ENCODE measurements at regions not wholly inside any gene's neighbourhood (a gene's known extent, or its start where the extent isn't known, plus 50 kb on each side); places are given as distances from the start of the nearest gene placed in this dataset.

DNA sequence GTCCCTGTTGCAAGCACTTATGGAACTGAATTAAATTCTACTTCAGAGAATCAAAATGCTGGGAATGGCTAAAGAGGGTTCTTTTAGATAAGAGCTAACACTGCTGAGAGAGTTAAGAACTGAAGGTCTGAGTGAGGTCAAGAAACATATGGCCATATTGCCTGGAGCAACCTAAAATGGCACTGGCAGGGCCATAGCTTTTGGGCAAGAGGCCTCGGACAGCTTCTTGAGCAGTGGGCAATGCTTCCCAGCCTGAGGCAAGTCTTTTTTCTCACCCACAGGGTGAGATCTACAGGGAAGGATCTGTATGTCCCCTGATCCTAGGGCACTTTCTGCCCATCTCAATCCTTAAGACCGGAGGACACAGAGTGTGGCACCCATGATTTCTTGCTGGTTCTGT lies 244.6 kb upstream of the NT5C1B start:
- Histone ChIP-seq H3K4me3 (no peak overlapping the region), H3K27me3 (no peaks in the 10 kb centered on the region), H3K27ac (peak overlapping the region in 1 of 10 donors; percentile 49), H3K36me3 (no peaks in the 10 kb centered on the region), H3K9me3 (no peaks in the 10 kb centered on the region), H3K4me1 (peaks cover 8 to 44% (median 28%) of the 10 kb centered on the region in 9 donors)
- intact Hi-C loops (cut with DNase I) = no loop called here
- no peak for ATAC-seq
- no peak for DNase-seq
- TF ChIP-seq, protein P1, sequence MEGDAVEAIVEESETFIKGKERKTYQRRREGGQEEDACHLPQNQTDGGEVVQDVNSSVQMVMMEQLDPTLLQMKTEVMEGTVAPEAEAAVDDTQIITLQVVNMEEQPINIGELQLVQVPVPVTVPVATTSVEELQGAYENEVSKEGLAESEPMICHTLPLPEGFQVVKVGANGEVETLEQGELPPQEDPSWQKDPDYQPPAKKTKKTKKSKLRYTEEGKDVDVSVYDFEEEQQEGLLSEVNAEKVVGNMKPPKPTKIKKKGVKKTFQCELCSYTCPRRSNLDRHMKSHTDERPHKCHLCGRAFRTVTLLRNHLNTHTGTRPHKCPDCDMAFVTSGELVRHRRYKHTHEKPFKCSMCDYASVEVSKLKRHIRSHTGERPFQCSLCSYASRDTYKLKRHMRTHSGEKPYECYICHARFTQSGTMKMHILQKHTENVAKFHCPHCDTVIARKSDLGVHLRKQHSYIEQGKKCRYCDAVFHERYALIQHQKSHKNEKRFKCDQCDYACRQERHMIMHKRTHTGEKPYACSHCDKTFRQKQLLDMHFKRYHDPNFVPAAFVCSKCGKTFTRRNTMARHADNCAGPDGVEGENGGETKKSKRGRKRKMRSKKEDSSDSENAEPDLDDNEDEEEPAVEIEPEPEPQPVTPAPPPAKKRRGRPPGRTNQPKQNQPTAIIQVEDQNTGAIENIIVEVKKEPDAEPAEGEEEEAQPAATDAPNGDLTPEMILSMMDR (IDR thresholded peaks at IDR 0.05) = no peak
- 93 to 95% methylated on average over 2 of the region's 2 CpGs for WGBS, 2 donors

DNA sequence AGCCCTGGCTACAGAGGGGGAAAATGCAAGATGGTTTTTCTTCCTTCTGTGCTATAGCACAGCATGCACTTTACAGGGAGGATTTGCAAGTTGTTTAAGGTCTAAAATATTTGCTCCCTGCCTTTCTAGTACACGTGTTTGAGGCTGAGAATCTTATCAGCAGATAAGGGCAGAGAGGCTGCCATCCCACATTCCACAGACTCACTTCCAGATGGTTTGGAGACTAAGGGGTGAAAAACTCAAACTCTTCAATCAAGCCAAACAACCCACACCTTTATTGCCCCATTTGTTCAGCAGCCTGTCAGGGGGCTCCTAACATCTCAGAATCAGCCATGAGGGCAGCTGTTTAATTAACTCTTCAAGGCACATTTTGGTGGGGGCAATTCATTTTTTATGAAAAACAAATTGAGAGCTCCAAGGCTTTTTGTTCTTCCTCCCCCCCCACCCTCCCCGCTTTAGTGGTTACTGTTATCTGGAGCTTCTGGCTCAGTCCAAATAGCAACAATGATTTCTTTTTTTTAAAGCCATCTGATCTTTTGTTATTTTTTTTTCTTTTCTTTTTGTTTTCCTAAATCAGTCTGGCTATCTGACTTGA lies 242.6 kb upstream of the NT5C1B start:
- intact Hi-C loops (cut with DNase I) = no loop called here
- Histone ChIP-seq H3K4me3 (no peak overlapping the region), H3K4me1 (peaks cover 8 to 44% (median 28%) of the 10 kb centered on the region in 9 donors), H3K9me3 (no peaks in the 10 kb centered on the region), H3K27me3 (no peaks in the 10 kb centered on the region), H3K36me3 (no peaks in the 10 kb centered on the region), H3K27ac (no peak overlapping the region)
- ATAC-seq (no peak), DNase-seq (no peak)
- TF ChIP-seq, protein P1 (IDR thresholded peaks at IDR 0.05) = no peak
- WGBS, 2 donors = 37 to 44% methylated on average over 2 of the region's 2 CpGs

DNA sequence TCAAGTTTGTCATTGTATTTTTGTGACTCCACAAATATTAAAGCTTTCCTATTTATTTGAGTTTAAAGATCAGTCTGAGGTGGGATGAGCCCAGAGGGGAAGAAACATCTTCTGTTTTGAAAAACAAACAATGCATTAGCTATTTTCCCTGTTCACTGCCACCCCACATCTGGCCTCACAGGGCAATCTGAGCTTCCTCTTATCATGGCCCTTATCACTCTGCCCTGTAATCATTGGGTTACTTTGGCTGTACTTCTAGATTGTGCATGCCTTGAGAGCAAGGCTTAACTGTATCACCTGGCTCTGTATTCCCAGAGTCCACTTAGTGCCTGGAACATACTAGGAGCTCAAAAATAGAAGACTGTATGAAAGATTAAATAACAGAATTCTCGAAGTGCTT lies 241.6 kb upstream of the NT5C1B start:
- Histone ChIP-seq H3K27me3 (no peaks in the 10 kb centered on the region), H3K9me3 (no peaks in the 10 kb centered on the region), H3K4me3 (no peak overlapping the region), H3K4me1 (peaks cover 8 to 44% (median 28%) of the 10 kb centered on the region in 9 donors), H3K36me3 (no peaks in the 10 kb centered on the region), H3K27ac (no peak overlapping the region)
- DNase-seq (no peak), ATAC-seq (peak in 4 of 8 donors; percentile 14 to 55 (median 45))
- TF ChIP-seq, protein P1 (IDR thresholded peaks at IDR 0.05) = no peak
- WGBS, 2 donors = 53 to 65% methylated on average over 1 of the region's 1 CpG
- intact Hi-C loops (cut with DNase I) = no loop called here

DNA sequence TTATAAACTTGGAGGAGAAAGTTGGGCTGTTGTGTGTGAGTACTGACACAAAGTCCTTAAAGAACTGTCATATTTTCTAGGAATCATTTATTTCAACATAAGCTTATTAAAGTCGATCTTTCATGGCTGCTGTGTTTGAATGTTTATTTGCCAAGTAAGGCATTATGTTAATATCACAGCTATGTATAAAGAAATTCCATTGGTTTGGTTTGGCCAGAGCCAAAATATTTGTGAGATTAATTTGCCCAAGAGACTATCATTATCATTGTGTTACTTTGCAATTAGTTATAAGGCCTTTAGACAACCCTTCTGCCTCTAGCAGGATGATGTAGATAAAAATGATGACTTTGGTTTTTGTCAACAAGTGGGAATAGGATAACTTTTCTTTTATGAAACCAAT lies 240.6 kb upstream of the NT5C1B start:
- intact Hi-C loops (cut with DNase I) = no loop called here
- H3K27me3 ChIP-seq = no peaks in the 10 kb centered on the region
- 67 to 88% methylated on average over 1 of the region's 1 CpG for WGBS, 2 donors
- no peak overlapping the region for H3K4me3 ChIP-seq
- no peaks in the 10 kb centered on the region for H3K36me3 ChIP-seq
- TF ChIP-seq, protein P1 (IDR thresholded peaks at IDR 0.05) = no peak
- no peaks in the 10 kb centered on the region for H3K9me3 ChIP-seq
- H3K4me1 ChIP-seq = peaks cover 8 to 44% (median 28%) of the 10 kb centered on the region in 9 donors
- DNase-seq (no peak), ATAC-seq (no peak)
- peak overlapping the region in 3 of 10 donors; percentile 2 to 31 (median 21) for H3K27ac ChIP-seq

Data from heart right ventricle (tissue), 16 donors.